ENCODE measurements at regions not wholly inside any gene's neighbourhood (a gene's known extent, or its start where the extent isn't known, plus 50 kb on each side); places are given as distances from the start of the nearest gene placed in this dataset.
"Not testable (repeated sequence)": the region's sequence is repeated elsewhere in the genome, so short reads cannot be mapped to it uniquely, and the experiment has no call there.

GRCh38 chr5:115469904-115470516 lies 74.6 kb downstream of the FEM1C start:
- no peak for DNase-seq (ENCODE audit: low read depth in 2 of 3, low spot score in 2 of 3)

GRCh38 chr5:115467628-115468027 lies 76.9 kb downstream of the FEM1C start:
- DNase-seq (ENCODE audit: low read depth in 2 of 3, low spot score in 2 of 3): no peak

GRCh38 chr5:115465431-115465830 lies 79.1 kb downstream of the FEM1C start:
- no peak for DNase-seq (ENCODE audit: low read depth in 2 of 3, low spot score in 2 of 3)

GRCh38 chr5:115463983-115464382 lies 80.6 kb downstream of the FEM1C start:
- no peak for DNase-seq (ENCODE audit: low read depth in 2 of 3, low spot score in 2 of 3)

GRCh38 chr5:115461506-115462290 lies 82.9 kb downstream of the FEM1C start:
- DNase-seq (ENCODE audit: low read depth in 2 of 3, low spot score in 2 of 3): peak in 1 of 3 experiments; percentile 12

- DNase-seq (ENCODE audit: low read depth in 2 of 3, low spot score in 2 of 3): no peak
Measured at GRCh38 chr5:115461093-115461492, 83.5 kb downstream of the FEM1C start.

- no peak for DNase-seq (ENCODE audit: low read depth in 2 of 3, low spot score in 2 of 3)
Measured at GRCh38 chr5:115460472-115460871, 84.1 kb downstream of the FEM1C start.

GRCh38 chr5:115459855-115460341 lies 84.7 kb downstream of the FEM1C start:
- DNase-seq (ENCODE audit: low read depth in 2 of 3, low spot score in 2 of 3): no peak

GRCh38 chr5:115458416-115458815 lies 86.2 kb downstream of the FEM1C start:
- no peak for DNase-seq (ENCODE audit: low read depth in 2 of 3, low spot score in 2 of 3)

GRCh38 chr5:115458003-115458409 lies 86.6 kb downstream of the FEM1C start:
- no peak for DNase-seq (ENCODE audit: low read depth in 2 of 3, low spot score in 2 of 3)

- no peak for DNase-seq (ENCODE audit: low read depth in 2 of 3, low spot score in 2 of 3)
Measured at GRCh38 chr5:115457571-115457970, 87.0 kb downstream of the FEM1C start.

GRCh38 chr5:115456539-115457040 lies 88.0 kb downstream of the FEM1C start:
- DNase-seq (ENCODE audit: low read depth in 2 of 3, low spot score in 2 of 3): no peak

- no peak for DNase-seq (ENCODE audit: low read depth in 2 of 3, low spot score in 2 of 3)
Measured at GRCh38 chr5:115456056-115456455, 88.5 kb downstream of the FEM1C start.

GRCh38 chr5:115455301-115455707 lies 89.3 kb downstream of the FEM1C start:
- no peak for DNase-seq (ENCODE audit: low read depth in 2 of 3, low spot score in 2 of 3)

- no peak for DNase-seq (ENCODE audit: low read depth in 2 of 3, low spot score in 2 of 3)
Measured at GRCh38 chr5:115453391-115454095, 91.0 kb downstream of the FEM1C start.

- DNase-seq (ENCODE audit: low read depth in 2 of 3, low spot score in 2 of 3): no peak
Measured at GRCh38 chr5:115452536-115453235, 91.9 kb downstream of the FEM1C start.

GRCh38 chr5:115452083-115452482 lies 92.5 kb downstream of the FEM1C start:
- no peak for DNase-seq (ENCODE audit: low read depth in 2 of 3, low spot score in 2 of 3)

GRCh38 chr5:115450741-115451140 lies 93.8 kb downstream of the FEM1C start:
- DNase-seq (ENCODE audit: low read depth in 2 of 3, low spot score in 2 of 3): no peak

- not testable (repeated sequence) for DNase-seq (ENCODE audit: low read depth in 2 of 3, low spot score in 2 of 3)
Measured at GRCh38 chr5:115448630-115449029, 95.9 kb downstream of the FEM1C start.

- DNase-seq (ENCODE audit: low read depth in 2 of 3, low spot score in 2 of 3): no peak
Measured at GRCh38 chr5:115440782-115441451, 103.7 kb downstream of the FEM1C start.

- no peak for DNase-seq (ENCODE audit: low read depth in 2 of 3, low spot score in 2 of 3)
Measured at GRCh38 chr5:115439639-115440038, 104.9 kb downstream of the FEM1C start.
